ENCODE measurements at regions not wholly inside any gene's neighbourhood (a gene's known extent, or its start where the extent isn't known, plus 50 kb on each side); places are given as distances from the start of the nearest gene placed in this dataset.

DNA sequence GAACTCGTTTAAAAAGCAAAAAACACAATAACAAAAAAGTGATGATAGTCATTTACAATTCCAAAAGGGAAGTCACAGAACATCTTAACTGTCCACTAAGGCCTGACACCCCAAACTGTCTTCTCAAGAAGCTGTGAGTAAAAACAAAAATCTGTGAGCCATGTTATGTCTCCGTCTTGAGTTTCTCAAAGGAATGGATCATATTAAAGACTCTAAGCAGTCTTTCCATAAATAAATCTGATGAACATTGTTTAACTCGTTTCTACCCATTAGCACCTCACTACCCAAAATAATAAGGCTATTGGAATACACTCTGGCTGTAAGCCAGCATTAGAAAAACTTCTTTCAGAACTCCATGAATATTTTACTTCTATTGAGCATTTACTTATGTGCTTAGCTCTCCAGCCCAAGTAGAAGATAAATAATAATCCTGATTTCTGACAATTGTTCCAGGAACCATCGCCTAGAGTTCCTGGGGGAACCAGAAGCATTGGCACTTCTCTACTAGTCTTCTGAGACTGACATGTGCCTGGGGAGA is 396.0 kb downstream of the STK39 start:
- no peaks in the 10 kb centered on the region for H3K9me3 ChIP-seq (ENCODE audit: insufficient read depth, low read length, severe bottlenecking)
- no peak overlapping the region for H3K27ac ChIP-seq (ENCODE audit: low read length)
- H3K9ac ChIP-seq (ENCODE audit: low read depth, low read length) = no peak overlapping the region
- TF ChIP-seq CTCF (IDR thresholded peaks at IDR 0.05; ENCODE audit: borderline replicate concordance, extremely low read depth, low read length, poor library complexity, severe bottlenecking) (no peak), EZH2 (IDR thresholded peaks at IDR 0.05; ENCODE audit: borderline replicate concordance, low read depth, low read length, severe bottlenecking) (no peak)
- H3K4me2 ChIP-seq (ENCODE audit: insufficient read depth, low read length) = no peak overlapping the region
- ATAC-seq (ENCODE audit: insufficient read depth, low read depth) (no peak), DNase-seq (no peak)
- H3K4me1 ChIP-seq (ENCODE audit: insufficient read depth, low read length) = no peaks in the 10 kb centered on the region
- no peak overlapping the region for H2AFZ ChIP-seq (ENCODE audit: low read depth, low read length)
- no peak overlapping the region for H3K4me3 ChIP-seq (ENCODE audit: low read depth in 1 of 2, low read length in 2 of 2)
- no peaks in the 10 kb centered on the region for H3K36me3 ChIP-seq (ENCODE audit: insufficient read depth, low read length)
- H3K79me2 ChIP-seq (ENCODE audit: insufficient read depth, low read length) = no peaks in the 10 kb centered on the region
- H3K27me3 ChIP-seq (ENCODE audit: insufficient read depth, low read length, poor library complexity) = peaks cover 2% of the 10 kb centered on the region
- no peaks in the 10 kb centered on the region for H4K20me1 ChIP-seq (ENCODE audit: insufficient read depth, low read length)

DNA sequence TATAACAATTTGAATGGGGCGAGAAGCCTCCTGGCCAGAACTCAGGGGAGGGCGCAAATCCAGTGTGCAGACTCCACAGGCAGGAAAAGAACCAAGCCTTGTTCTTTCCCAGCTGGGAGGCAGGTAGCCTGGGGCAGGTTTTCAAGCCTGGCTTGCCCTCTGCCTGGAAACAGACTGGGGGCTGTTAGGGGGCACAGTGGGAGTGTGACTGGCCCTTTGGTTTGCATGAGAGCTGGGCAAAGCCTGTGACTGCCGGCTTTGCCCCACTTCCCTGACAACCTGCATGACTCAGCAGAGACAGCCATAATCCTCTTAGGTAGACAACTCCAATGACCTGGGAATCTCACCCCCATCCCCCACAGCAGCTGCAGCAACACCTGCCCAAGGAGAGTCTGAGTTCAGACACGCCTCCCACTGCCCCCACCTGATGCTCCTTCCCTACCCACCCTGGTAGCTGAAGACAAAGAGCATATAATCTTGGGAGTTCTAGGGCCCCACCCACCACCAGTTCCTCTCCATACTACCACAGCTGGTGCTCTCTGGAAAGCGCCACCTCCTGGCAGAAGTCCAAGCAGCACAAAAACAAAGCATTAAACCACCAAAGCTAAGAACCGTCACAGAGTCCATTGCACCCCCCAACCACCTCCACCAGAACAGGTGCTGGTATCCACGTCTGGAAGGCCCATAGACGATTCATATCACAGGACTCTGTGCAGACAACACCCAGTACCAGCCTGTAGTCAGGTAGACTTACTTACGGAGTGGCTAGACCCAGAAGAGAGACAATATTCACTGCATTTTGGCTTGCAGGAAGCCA is 402.5 kb downstream of the STK39 start:
- no peaks in the 10 kb centered on the region for H3K4me1 ChIP-seq (ENCODE audit: insufficient read depth, low read length)
- ATAC-seq (ENCODE audit: insufficient read depth, low read depth) (no peak), DNase-seq (peak; percentile 33)
- no peak overlapping the region for H3K27ac ChIP-seq (ENCODE audit: low read length)
- H3K9ac ChIP-seq (ENCODE audit: low read depth, low read length) = no peak overlapping the region
- no peak overlapping the region for H3K4me2 ChIP-seq (ENCODE audit: insufficient read depth, low read length)
- TF ChIP-seq CTCF (IDR thresholded peaks at IDR 0.05; ENCODE audit: borderline replicate concordance, extremely low read depth, low read length, poor library complexity, severe bottlenecking) = peak; percentile 46
- TF ChIP-seq EZH2 (IDR thresholded peaks at IDR 0.05; ENCODE audit: borderline replicate concordance, low read depth, low read length, severe bottlenecking) = no peak
- H3K9me3 ChIP-seq (ENCODE audit: insufficient read depth, low read length, severe bottlenecking) = no peaks in the 10 kb centered on the region
- no peaks in the 10 kb centered on the region for H3K79me2 ChIP-seq (ENCODE audit: insufficient read depth, low read length)
- H3K27me3 ChIP-seq (ENCODE audit: insufficient read depth, low read length, poor library complexity) = no peaks in the 10 kb centered on the region
- H2AFZ ChIP-seq (ENCODE audit: low read depth, low read length) = no peak overlapping the region
- no peak overlapping the region for H3K4me3 ChIP-seq (ENCODE audit: low read depth in 1 of 2, low read length in 2 of 2)
- no peaks in the 10 kb centered on the region for H3K36me3 ChIP-seq (ENCODE audit: insufficient read depth, low read length)
- H4K20me1 ChIP-seq (ENCODE audit: insufficient read depth, low read length) = no peaks in the 10 kb centered on the region

- H3K36me3 ChIP-seq (ENCODE audit: insufficient read depth, low read length) = no peaks in the 10 kb centered on the region
- TF ChIP-seq CTCF (IDR thresholded peaks at IDR 0.05; ENCODE audit: borderline replicate concordance, extremely low read depth, low read length, poor library complexity, severe bottlenecking) = no peak
- TF ChIP-seq EZH2 (IDR thresholded peaks at IDR 0.05; ENCODE audit: borderline replicate concordance, low read depth, low read length, severe bottlenecking) = no peak
- no peaks in the 10 kb centered on the region for H3K9me3 ChIP-seq (ENCODE audit: insufficient read depth, low read length, severe bottlenecking)
- no peaks in the 10 kb centered on the region for H3K4me1 ChIP-seq (ENCODE audit: insufficient read depth, low read length)
- no peak overlapping the region for H3K4me2 ChIP-seq (ENCODE audit: insufficient read depth, low read length)
- H3K9ac ChIP-seq (ENCODE audit: low read depth, low read length) = no peak overlapping the region
- no peaks in the 10 kb centered on the region for H3K79me2 ChIP-seq (ENCODE audit: insufficient read depth, low read length)
- H3K4me3 ChIP-seq (ENCODE audit: low read depth in 1 of 2, low read length in 2 of 2) = no peak overlapping the region
- no peaks in the 10 kb centered on the region for H4K20me1 ChIP-seq (ENCODE audit: insufficient read depth, low read length)
- no peak overlapping the region for H3K27ac ChIP-seq (ENCODE audit: low read length)
- no peaks in the 10 kb centered on the region for H3K27me3 ChIP-seq (ENCODE audit: insufficient read depth, low read length, poor library complexity)
- H2AFZ ChIP-seq (ENCODE audit: low read depth, low read length) = no peak overlapping the region
- no peak for ATAC-seq (ENCODE audit: insufficient read depth, low read depth)
- no peak for DNase-seq
These were observed 403.7 kb downstream of the STK39 start for GRCh38 chr2:167843657-167844056.
